ENCODE measurements at regions not wholly inside any gene's neighbourhood (a gene's known extent, or its start where the extent isn't known, plus 50 kb on each side); places are given as distances from the start of the nearest gene placed in this dataset.

GRCh38 chr17:63116967-63117830 lies 151.2 kb downstream of the TANC2 start:
- TF ChIP-seq EZH2 (IDR thresholded peaks at IDR 0.05), result no peak
- no peak for TF ChIP-seq POLR2AphosphoS5 (IDR thresholded peaks at IDR 0.05; ENCODE audit: borderline replicate concordance, low read depth, low read length)
- TF ChIP-seq FOXP2 (optimal IDR thresholded peaks at IDR 0.05; ENCODE audit: control extremely low read depth, extremely low read length, insufficient read depth), result no peak
